Keratinocyte (primary cell): ENCODE measurements at regions not wholly inside any gene's neighbourhood (a gene's known extent, or its start where the extent isn't known, plus 50 kb on each side); places are given as distances from the start of the nearest gene placed in this dataset.

Source experiments
- DNase-seq: peaks from one replicate; pipeline ENCODE4 v3.0.0-alpha.2; 2011; ENCODE audit warnings: low read depth, missing footprints, low spot score
- FAIRE-seq: peaks from 2 replicates; lab custom pipeline; 2011; peaks lifted over from hg19 to GRCh38; lab: Jason Lieb, UNC
- H2AFZ ChIP-seq: 2 replicates; pipeline ENCODE4 v1.6.0; 2012; ENCODE audit warnings: low read length, control low read depth, inconsistent platforms; ENCODE audit not compliant: control insufficient read depth
- H3K27ac ChIP-seq: 2 replicates; pipeline ENCODE4 v1.5.1; 2011; ENCODE audit warnings: low read length; ENCODE audit not compliant: control insufficient read depth, insufficient read depth
- H3K27me3 ChIP-seq: 3 replicates; pipeline ENCODE4 v1.6.0; 2011; ENCODE audit warnings: low read length; ENCODE audit not compliant: control insufficient read depth, insufficient read depth; ENCODE audit errors: extremely low read depth
- H3K36me3 ChIP-seq, 2 experiments: 2 replicates in 1 of 2; 3 replicates in 1 of 2; pipeline ENCODE4 v1.5.1; 2011; ENCODE audit warnings: low read length in 2 of 2, mild to moderate bottlenecking in 1 of 2; ENCODE audit not compliant: control insufficient read depth in 2 of 2, insufficient read depth in 2 of 2; ENCODE audit errors: extremely low read depth in 1 of 2
- H3K4me1 ChIP-seq: 3 replicates; pipeline ENCODE4 v1.5.1; 2011; ENCODE audit warnings: low read length; ENCODE audit not compliant: control insufficient read depth, insufficient read depth; ENCODE audit errors: extremely low read depth
- H3K4me2 ChIP-seq: 3 replicates; pipeline ENCODE4 v1.6.0; 2011; ENCODE audit warnings: low read depth, low read length; ENCODE audit not compliant: control insufficient read depth, insufficient read depth; ENCODE audit errors: extremely low read depth
- H3K4me3 ChIP-seq, 3 experiments: fragments of 200-600 bp in 1 of 3; sonication (generic) in 1 of 3; 2 replicates in 2 of 3; 3 replicates in 1 of 3; pipeline ENCODE4 v1.5.1; 2011 to 2016; ENCODE audit warnings: low read length in 3 of 3, mild to moderate bottlenecking in 3 of 3, control low read depth in 2 of 3, inconsistent platforms in 1 of 3, low read depth in 1 of 3, mixed read lengths in 1 of 3, mixed run types in 1 of 3, moderate library complexity in 1 of 3; ENCODE audit not compliant: control insufficient read depth in 2 of 3, insufficient read depth in 2 of 3; ENCODE audit errors: extremely low read depth in 1 of 3
- H3K79me2 ChIP-seq: 2 replicates; pipeline ENCODE4 v1.6.0; 2012; ENCODE audit warnings: low read length; ENCODE audit not compliant: control insufficient read depth, insufficient read depth
- H3K9ac ChIP-seq: 3 replicates; pipeline ENCODE4 v1.6.0; 2011; ENCODE audit warnings: low read length; ENCODE audit not compliant: control insufficient read depth, insufficient read depth; ENCODE audit errors: extremely low read depth
- H3K9me1 ChIP-seq: 3 replicates; pipeline ENCODE4 v1.6.0; 2011; ENCODE audit warnings: low read length; ENCODE audit not compliant: control insufficient read depth, insufficient read depth; ENCODE audit errors: extremely low read depth
- H3K9me3 ChIP-seq: 2 replicates; pipeline ENCODE4 v1.5.1; 2012; ENCODE audit warnings: low read depth, low read length; ENCODE audit not compliant: control insufficient read depth
- H4K20me1 ChIP-seq: 3 replicates; pipeline ENCODE4 v1.6.0; 2011; ENCODE audit warnings: low read length; ENCODE audit not compliant: control insufficient read depth, insufficient read depth; ENCODE audit errors: extremely low read depth
- CTCF ChIP-seq, 3 experiments: IDR thresholded peaks in 1 of 3; conservative IDR thresholded peaks in 1 of 3; optimal IDR thresholded peaks in 1 of 3; 2 replicates in 2 of 3; 3 replicates in 1 of 3; pipeline versions ENCODE3 to v1.5.1; 2011; ENCODE audit warnings: low read length in 3 of 3, mild to moderate bottlenecking in 3 of 3, moderate library complexity in 2 of 3, control low read depth in 1 of 3, inconsistent platforms in 1 of 3; ENCODE audit not compliant: insufficient read depth in 2 of 3; ENCODE audit errors: extremely low read depth in 1 of 3
- EZH2 ChIP-seq: IDR thresholded peaks from one replicate; pipeline ENCODE4 v1.6.1; 2012; ENCODE audit warnings: inconsistent platforms, mild to moderate bottlenecking, low read length, moderate library complexity
- dilution Hi-C: fragments of 300-500 bp; cut with MboI; formaldehyde crosslinking; loops from one replicate; pipeline ENCODE4 v1.7.0; 2020; ENCODE audit warnings: low sequenced_read_pairs; ENCODE audit not compliant: extremely low pct_ligation_motif_present

- Histone ChIP-seq H3K27ac (no peak overlapping the region), H3K4me3 (no peak overlapping the region), H3K79me2 (no peaks in the 10 kb centered on the region), H3K9me3 (no peaks in the 10 kb centered on the region), H3K36me3 (no peaks in the 10 kb centered on the region), H3K4me2 (no peak overlapping the region), H3K9ac (no peak overlapping the region), H3K4me1 (peaks cover 3% of the 10 kb centered on the region), H4K20me1 (no peaks in the 10 kb centered on the region), H2AFZ (no peak overlapping the region), H3K27me3 (no peaks in the 10 kb centered on the region), H3K9me1 (no peaks in the 10 kb centered on the region)
- DNase-seq = no peak
- dilution Hi-C loops = no loop called here
- peak; percentile 39 for FAIRE-seq
- no peak for TF ChIP-seq EZH2
- no peak for TF ChIP-seq CTCF (optimal IDR thresholded peaks at IDR 0.05 in 1 of 3, IDR thresholded peaks at IDR 0.05 in 1 of 3, conservative IDR thresholded peaks at IDR 0.05 in 1 of 3; ENCODE audit: extremely low read depth in 1 of 3, insufficient read depth in 2 of 3, low read length in 3 of 3)
These were observed 54.8 kb downstream of the CEP43 start for GRCh38 chr6:167053895-167054530.

GRCh38 chr6:167054987-167055386 is 55.8 kb downstream of the CEP43 start:
- no peak for FAIRE-seq
- Histone ChIP-seq H2AFZ (no peak overlapping the region), H3K4me2 (no peak overlapping the region), H3K9me3 (no peaks in the 10 kb centered on the region), H3K9me1 (no peaks in the 10 kb centered on the region), H3K27ac (no peak overlapping the region), H3K79me2 (no peaks in the 10 kb centered on the region), H3K27me3 (no peaks in the 10 kb centered on the region), H3K9ac (no peak overlapping the region), H3K4me1 (peaks cover 3% of the 10 kb centered on the region), H4K20me1 (no peaks in the 10 kb centered on the region), H3K36me3 (no peaks in the 10 kb centered on the region), H3K4me3 (no peak overlapping the region)
- DNase-seq = no peak
- TF ChIP-seq EZH2 = no peak
- no peak for TF ChIP-seq CTCF (optimal IDR thresholded peaks at IDR 0.05 in 1 of 3, IDR thresholded peaks at IDR 0.05 in 1 of 3, conservative IDR thresholded peaks at IDR 0.05 in 1 of 3; ENCODE audit: extremely low read depth in 1 of 3, insufficient read depth in 2 of 3, low read length in 3 of 3)
- dilution Hi-C loops = no loop called here
